ENCODE measurements at regions not wholly inside any gene's neighbourhood (a gene's known extent, or its start where the extent isn't known, plus 50 kb on each side); places are given as distances from the start of the nearest gene placed in this dataset.
"Not testable (repeated sequence)": the region's sequence is repeated elsewhere in the genome, so short reads cannot be mapped to it uniquely, and the experiment has no call there.

DNA sequence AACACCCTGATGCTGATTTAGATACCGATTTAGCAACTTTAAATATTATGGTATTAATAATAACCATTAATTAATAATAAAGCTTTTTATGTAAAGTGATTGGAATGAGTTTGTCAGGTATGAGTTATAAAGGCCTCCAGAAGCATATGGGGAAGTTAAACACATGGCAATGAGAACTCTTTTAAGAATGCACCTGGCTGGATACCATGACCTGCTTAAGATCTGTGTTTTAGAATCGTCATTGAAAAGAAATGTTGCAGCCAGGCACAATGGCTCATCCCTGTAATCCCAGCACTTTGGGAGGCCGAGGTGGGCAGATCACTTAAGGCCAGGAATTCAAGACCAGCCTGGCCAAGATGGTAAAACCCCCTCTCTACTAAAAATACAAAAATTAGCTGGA is 197.5 kb downstream of the SOX4 start:
- TF ChIP-seq, protein P1, sequence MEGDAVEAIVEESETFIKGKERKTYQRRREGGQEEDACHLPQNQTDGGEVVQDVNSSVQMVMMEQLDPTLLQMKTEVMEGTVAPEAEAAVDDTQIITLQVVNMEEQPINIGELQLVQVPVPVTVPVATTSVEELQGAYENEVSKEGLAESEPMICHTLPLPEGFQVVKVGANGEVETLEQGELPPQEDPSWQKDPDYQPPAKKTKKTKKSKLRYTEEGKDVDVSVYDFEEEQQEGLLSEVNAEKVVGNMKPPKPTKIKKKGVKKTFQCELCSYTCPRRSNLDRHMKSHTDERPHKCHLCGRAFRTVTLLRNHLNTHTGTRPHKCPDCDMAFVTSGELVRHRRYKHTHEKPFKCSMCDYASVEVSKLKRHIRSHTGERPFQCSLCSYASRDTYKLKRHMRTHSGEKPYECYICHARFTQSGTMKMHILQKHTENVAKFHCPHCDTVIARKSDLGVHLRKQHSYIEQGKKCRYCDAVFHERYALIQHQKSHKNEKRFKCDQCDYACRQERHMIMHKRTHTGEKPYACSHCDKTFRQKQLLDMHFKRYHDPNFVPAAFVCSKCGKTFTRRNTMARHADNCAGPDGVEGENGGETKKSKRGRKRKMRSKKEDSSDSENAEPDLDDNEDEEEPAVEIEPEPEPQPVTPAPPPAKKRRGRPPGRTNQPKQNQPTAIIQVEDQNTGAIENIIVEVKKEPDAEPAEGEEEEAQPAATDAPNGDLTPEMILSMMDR (IDR thresholded peaks at IDR 0.05; ENCODE audit: low read length): no peak
- no peak for TF ChIP-seq EZH2 (IDR thresholded peaks at IDR 0.05; ENCODE audit: borderline replicate concordance, low read length)
- H3K9ac ChIP-seq (ENCODE audit: low read length): no peak overlapping the region
- H4K20me1 ChIP-seq (ENCODE audit: insufficient read depth, low read length): no peaks in the 10 kb centered on the region
- H3K27me3 ChIP-seq (ENCODE audit: insufficient read depth, low read length): no peaks in the 10 kb centered on the region
- H3K27ac ChIP-seq (ENCODE audit: low read depth, low read length, poor library complexity, severe bottlenecking): no peak overlapping the region
- H2AFZ ChIP-seq (ENCODE audit: low read length): no peak overlapping the region
- H3K9me2 ChIP-seq (ENCODE audit: low read depth, low read length): no peaks in the 10 kb centered on the region
- no peaks in the 10 kb centered on the region for H3F3A ChIP-seq (ENCODE audit: insufficient read depth, low read length)
- no peak overlapping the region for H3K4me2 ChIP-seq (ENCODE audit: low read length)
- H3K9me3 ChIP-seq (ENCODE audit: low read length): no peaks in the 10 kb centered on the region
- H3K4me3 ChIP-seq (ENCODE audit: low read depth, low read length, poor library complexity, severe bottlenecking): no peak overlapping the region
- H3K79me2 ChIP-seq (ENCODE audit: insufficient read depth, low read length): no peaks in the 10 kb centered on the region
- H3K4me1 ChIP-seq (ENCODE audit: insufficient read depth, low read length, severe bottlenecking): no peaks in the 10 kb centered on the region
- H3K36me3 ChIP-seq (ENCODE audit: insufficient read depth, low read length): no peaks in the 10 kb centered on the region

DNA sequence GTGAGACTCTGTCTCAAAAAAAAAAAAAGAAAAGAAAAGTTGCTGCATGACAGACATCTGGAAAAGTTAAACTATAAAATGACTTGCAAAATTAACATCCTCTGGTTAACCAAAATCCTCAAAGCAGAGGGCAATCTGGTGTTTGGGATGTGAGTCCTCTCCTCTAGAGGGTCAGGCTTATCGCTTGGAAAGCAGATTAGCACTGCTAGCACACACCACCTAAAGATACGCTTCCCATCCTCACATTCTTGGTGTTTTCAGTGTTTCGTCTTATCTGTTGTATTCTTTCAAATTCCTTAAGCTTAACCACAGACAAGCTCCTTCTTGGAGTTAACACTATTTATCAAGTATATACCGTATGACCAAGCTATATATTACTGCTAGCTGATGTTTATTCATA is 198.0 kb downstream of the SOX4 start:
- Histone ChIP-seq H3K9me2 (ENCODE audit: low read depth, low read length) (no peaks in the 10 kb centered on the region), H3K9me3 (ENCODE audit: low read length) (no peaks in the 10 kb centered on the region), H2AFZ (ENCODE audit: low read length) (no peak overlapping the region), H3K79me2 (ENCODE audit: insufficient read depth, low read length) (no peaks in the 10 kb centered on the region), H3K4me1 (ENCODE audit: insufficient read depth, low read length, severe bottlenecking) (no peaks in the 10 kb centered on the region), H3F3A (ENCODE audit: insufficient read depth, low read length) (no peaks in the 10 kb centered on the region), H3K4me3 (ENCODE audit: low read depth, low read length, poor library complexity, severe bottlenecking) (no peak overlapping the region), H3K4me2 (ENCODE audit: low read length) (no peak overlapping the region), H3K36me3 (ENCODE audit: insufficient read depth, low read length) (no peaks in the 10 kb centered on the region), H3K9ac (ENCODE audit: low read length) (no peak overlapping the region), H3K27me3 (ENCODE audit: insufficient read depth, low read length) (no peaks in the 10 kb centered on the region), H4K20me1 (ENCODE audit: insufficient read depth, low read length) (no peaks in the 10 kb centered on the region), H3K27ac (ENCODE audit: low read depth, low read length, poor library complexity, severe bottlenecking) (no peak overlapping the region)
- TF ChIP-seq, protein P1 (IDR thresholded peaks at IDR 0.05; ENCODE audit: low read length): no peak
- TF ChIP-seq EZH2 (IDR thresholded peaks at IDR 0.05; ENCODE audit: borderline replicate concordance, low read length): no peak

DNA sequence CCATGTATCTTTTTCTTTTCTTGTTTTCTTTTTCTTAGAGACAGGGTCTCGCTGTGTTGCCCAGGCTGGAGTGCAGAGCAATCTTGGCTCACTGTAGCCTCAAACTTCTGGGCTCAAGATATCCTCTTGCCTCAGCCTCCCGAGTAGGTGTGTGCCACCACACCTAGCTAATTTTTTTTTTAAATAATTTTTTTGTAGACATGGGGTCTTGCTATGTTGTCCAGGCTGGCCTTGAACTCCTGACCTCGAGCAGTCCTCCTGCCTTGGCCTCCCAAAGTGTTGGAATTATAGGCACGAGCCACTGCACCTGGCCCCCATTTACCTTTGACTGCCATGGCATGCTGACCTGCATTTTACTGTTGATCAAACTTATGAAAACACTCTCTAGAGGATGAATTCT is 198.6 kb downstream of the SOX4 start:
- no peaks in the 10 kb centered on the region for H3K9me2 ChIP-seq (ENCODE audit: low read depth, low read length)
- no peaks in the 10 kb centered on the region for H3K36me3 ChIP-seq (ENCODE audit: insufficient read depth, low read length)
- H3K27me3 ChIP-seq (ENCODE audit: insufficient read depth, low read length): no peaks in the 10 kb centered on the region
- H3K9me3 ChIP-seq (ENCODE audit: low read length): no peaks in the 10 kb centered on the region
- TF ChIP-seq, protein P1 (IDR thresholded peaks at IDR 0.05; ENCODE audit: low read length): no peak
- no peak for TF ChIP-seq EZH2 (IDR thresholded peaks at IDR 0.05; ENCODE audit: borderline replicate concordance, low read length)
- H3K79me2 ChIP-seq (ENCODE audit: insufficient read depth, low read length): no peaks in the 10 kb centered on the region
- no peaks in the 10 kb centered on the region for H3F3A ChIP-seq (ENCODE audit: insufficient read depth, low read length)
- H3K4me3 ChIP-seq (ENCODE audit: low read depth, low read length, poor library complexity, severe bottlenecking): no peak overlapping the region
- H3K9ac ChIP-seq (ENCODE audit: low read length): no peak overlapping the region
- no peak overlapping the region for H3K27ac ChIP-seq (ENCODE audit: low read depth, low read length, poor library complexity, severe bottlenecking)
- H3K4me1 ChIP-seq (ENCODE audit: insufficient read depth, low read length, severe bottlenecking): no peaks in the 10 kb centered on the region
- no peak overlapping the region for H2AFZ ChIP-seq (ENCODE audit: low read length)
- H4K20me1 ChIP-seq (ENCODE audit: insufficient read depth, low read length): no peaks in the 10 kb centered on the region
- H3K4me2 ChIP-seq (ENCODE audit: low read length): no peak overlapping the region

DNA sequence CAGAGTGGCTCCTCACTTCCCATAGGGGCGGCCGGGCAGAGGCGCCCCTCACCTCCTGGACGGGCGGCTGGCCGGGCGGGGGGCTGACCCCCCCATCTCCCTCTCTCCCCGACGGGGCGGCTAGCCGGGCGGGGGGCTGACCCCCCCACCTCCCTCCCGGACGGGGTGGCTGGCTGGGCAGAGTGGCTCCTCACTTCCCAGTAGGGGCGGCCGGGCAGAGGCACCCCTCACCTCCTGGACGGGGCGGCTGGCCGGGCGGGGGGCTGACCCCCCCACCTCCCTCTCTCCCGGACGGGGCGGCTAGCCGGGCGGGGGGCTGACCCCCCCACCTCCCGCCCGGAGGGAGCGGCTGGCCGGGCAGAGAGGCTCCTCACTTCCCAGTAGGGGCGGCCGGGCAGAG is 203.4 kb downstream of the SOX4 start:
- H3K9ac ChIP-seq (ENCODE audit: low read length); H3K9me3 ChIP-seq (ENCODE audit: low read length); H3K4me2 ChIP-seq (ENCODE audit: low read length); H3K27me3 ChIP-seq (ENCODE audit: insufficient read depth, low read length); H3K79me2 ChIP-seq (ENCODE audit: insufficient read depth, low read length); H3K4me1 ChIP-seq (ENCODE audit: insufficient read depth, low read length, severe bottlenecking); H3K27ac ChIP-seq (ENCODE audit: low read depth, low read length, poor library complexity, severe bottlenecking); H3K4me3 ChIP-seq (ENCODE audit: low read depth, low read length, poor library complexity, severe bottlenecking); H2AFZ ChIP-seq (ENCODE audit: low read length); H4K20me1 ChIP-seq (ENCODE audit: insufficient read depth, low read length); H3F3A ChIP-seq (ENCODE audit: insufficient read depth, low read length); H3K36me3 ChIP-seq (ENCODE audit: insufficient read depth, low read length); H3K9me2 ChIP-seq (ENCODE audit: low read depth, low read length): not testable (repeated sequence)

Measured in OCI-LY1 (cell line).